Right cardiac atrium (tissue), 5 donors: ENCODE measurements at regions not wholly inside any gene's neighbourhood (a gene's known extent, or its start where the extent isn't known, plus 50 kb on each side); places are given as distances from the start of the nearest gene placed in this dataset.
A peak's percentile ranks its signal among the peaks of the same experiment; 100 is the strongest.

Experiments used
- ATAC-seq, 2 donors: fragments of 200-7000 bp; cut with Tn5 transposase; one replicate each; pipeline versions ENCODE4 v1.8.0 to v1.9.1; 2020; ENCODE audit warnings: moderate library complexity in 2 of 2, mild to moderate bottlenecking in 1 of 2
- DNase-seq, 3 donors: peaks; one replicate each; pipeline ENCODE4 v3.0.0-alpha.2; 2020
- H3K27ac ChIP-seq: one replicate; pipeline ENCODE4 v1.5.1; 2013; ENCODE audit warnings: mild to moderate bottlenecking, low read length, control low read depth, moderate library complexity
- H3K27me3 ChIP-seq: one replicate; pipeline ENCODE4 v1.6.1; 2013; ENCODE audit not compliant: control insufficient read depth, insufficient read depth
- H3K4me1 ChIP-seq: one replicate; pipeline ENCODE4 v1.6.1; 2013; ENCODE audit warnings: low read length; ENCODE audit not compliant: control insufficient read depth, insufficient read depth
- H3K4me3 ChIP-seq: one replicate; pipeline ENCODE4 v1.5.1; 2013; ENCODE audit warnings: low read length, control low read depth
- H3K9me3 ChIP-seq: one replicate; pipeline ENCODE4 v1.6.1; 2013; ENCODE audit warnings: low read length; ENCODE audit not compliant: control insufficient read depth
- WGBS: extraction: QIAGEN DNeasy Blood & Tissue Kit; methylation state at CpG from one replicate; pipeline ENCODE4 v1.1.7; 2013; 5-methylcytosine and 5-hydroxymethylcytosine counted together
- intact Hi-C, 4 donors: fragments of 100-400 bp; cut with DNase I; formaldehyde crosslinking; loops; one replicate each; pipeline versions ENCODE4 v1.11.0 to v1.14.0; 2022 to 2023
- donor health status: healthy with polysubstance abuse.
- donor health status: DM: no; HTN: yes; CAD: no.
- donor health status: DM: no; HTN: no; CAD: no.
- donor health status: DM: no; HTN: yes; CAD: no; lungs with severe emphysema.
- donor health status: DM: yes; HTN: yes; CAD: no.

DNA sequence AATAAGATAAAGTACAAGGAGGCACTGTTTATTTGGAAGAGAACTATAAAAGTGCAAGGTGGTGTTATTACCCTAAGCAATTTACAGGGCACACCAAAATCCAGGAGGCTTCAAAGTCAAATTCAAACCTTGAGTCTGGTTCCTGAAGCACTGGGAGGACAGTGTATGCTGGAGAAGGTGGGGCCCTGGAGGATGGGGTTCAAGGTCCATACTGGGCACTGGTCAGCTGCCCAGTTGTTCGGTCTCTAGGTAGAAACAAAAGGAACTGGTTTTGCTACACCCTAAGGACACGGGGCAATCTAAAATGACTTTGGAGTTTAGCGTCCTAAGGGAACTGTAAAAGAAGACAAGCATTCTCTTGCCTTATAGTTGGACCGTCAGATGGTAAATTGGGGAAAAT lies 78.4 kb upstream of the ELMO1 start:
- 95% methylated on average over 4 of the region's 4 CpGs for WGBS

GRCh38 chr7:37531225-37531624 lies 82.6 kb upstream of the ELMO1 start:
- Histone ChIP-seq H3K9me3 (no peaks in the 10 kb centered on the region), H3K27ac (no peak overlapping the region), H3K4me1 (no peaks in the 10 kb centered on the region), H3K4me3 (no peak overlapping the region), H3K27me3 (no peaks in the 10 kb centered on the region)
- ATAC-seq (no peak), DNase-seq (no peak)
- intact Hi-C loops, result no loop called here
- 52% methylated on average over 6 of the region's 6 CpGs for WGBS

More for the DNA sequence above, 78.4 kb upstream of the ELMO1 start:
- Histone ChIP-seq H3K9me3 (no peaks in the 10 kb centered on the region), H3K4me1 (no peaks in the 10 kb centered on the region), H3K27me3 (no peaks in the 10 kb centered on the region), H3K27ac (no peak overlapping the region), H3K4me3 (no peak overlapping the region)
- intact Hi-C loops, result no loop called here
- DNase-seq, result no peak
- no peak for ATAC-seq

DNA sequence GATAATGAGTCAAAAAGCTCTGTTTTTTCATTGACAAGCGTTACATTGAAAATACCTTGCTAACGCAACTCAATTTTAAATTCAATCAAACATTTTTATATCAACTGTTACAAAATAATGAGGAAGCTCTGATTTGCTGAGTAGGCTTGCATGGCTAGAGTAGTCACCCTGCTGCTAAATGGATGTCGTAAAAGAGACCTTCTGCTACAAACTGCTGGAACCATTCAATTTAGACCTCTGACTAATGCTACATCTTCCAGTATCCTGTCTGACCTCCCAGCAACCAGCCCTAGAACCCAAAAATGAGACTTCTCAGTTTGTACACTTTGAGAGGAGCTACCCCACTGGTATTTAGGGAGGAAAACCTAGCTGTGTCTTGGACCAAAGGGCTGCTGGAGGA lies 84.0 kb upstream of the ELMO1 start:
- Histone ChIP-seq H3K27me3 (no peaks in the 10 kb centered on the region), H3K4me3 (no peak overlapping the region), H3K4me1 (peaks cover 2% of the 10 kb centered on the region), H3K9me3 (no peaks in the 10 kb centered on the region), H3K27ac (no peak overlapping the region)
- DNase-seq (no peak), ATAC-seq (no peak)
- 97% methylated on average over 3 of the region's 3 CpGs for WGBS
- intact Hi-C loops, result no loop called here

DNA sequence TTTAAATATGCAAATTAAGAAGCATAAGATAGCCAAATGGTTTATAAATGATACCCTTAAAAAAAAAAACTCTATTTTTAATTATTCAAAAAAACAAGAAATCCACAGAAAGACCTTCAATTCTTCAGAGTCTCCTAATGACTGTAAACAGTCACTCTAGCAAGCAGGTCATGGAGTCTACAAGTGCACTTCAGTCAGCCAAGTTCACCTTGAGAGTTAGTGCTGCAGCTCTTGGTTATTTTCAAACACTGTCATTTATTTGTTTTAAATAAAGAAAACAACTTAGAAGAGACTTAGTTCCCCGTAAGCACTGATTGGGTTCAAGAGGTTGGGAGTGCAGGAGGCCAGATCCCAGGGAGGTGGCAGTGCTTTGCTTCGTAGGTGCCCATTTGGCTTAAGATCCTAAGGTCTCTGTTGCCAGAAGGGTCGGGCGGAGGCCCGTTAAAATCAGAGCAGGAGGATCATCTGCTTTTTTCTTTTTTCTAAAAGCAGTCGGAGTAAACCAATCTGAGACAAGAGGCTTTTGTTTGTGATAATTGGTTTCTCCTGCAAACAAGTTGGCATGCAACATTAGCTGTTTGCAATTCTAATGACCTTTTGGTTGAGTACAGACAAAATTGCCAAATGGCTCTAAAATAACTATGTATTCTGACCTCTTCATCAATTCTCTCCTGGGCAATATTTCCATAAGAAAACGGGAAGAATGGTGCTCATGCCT lies 86.4 kb upstream of the ELMO1 start:
- WGBS, result 75% methylated on average over 7 of the region's 7 CpGs
- H3K27ac ChIP-seq, result no peak overlapping the region
- H3K9me3 ChIP-seq, result no peaks in the 10 kb centered on the region
- intact Hi-C loops, result no loop called here
- DNase-seq (no peak), ATAC-seq (no peak)
- no peak overlapping the region for H3K4me3 ChIP-seq
- H3K27me3 ChIP-seq, result no peaks in the 10 kb centered on the region
- H3K4me1 ChIP-seq, result peaks cover 2% of the 10 kb centered on the region

DNA sequence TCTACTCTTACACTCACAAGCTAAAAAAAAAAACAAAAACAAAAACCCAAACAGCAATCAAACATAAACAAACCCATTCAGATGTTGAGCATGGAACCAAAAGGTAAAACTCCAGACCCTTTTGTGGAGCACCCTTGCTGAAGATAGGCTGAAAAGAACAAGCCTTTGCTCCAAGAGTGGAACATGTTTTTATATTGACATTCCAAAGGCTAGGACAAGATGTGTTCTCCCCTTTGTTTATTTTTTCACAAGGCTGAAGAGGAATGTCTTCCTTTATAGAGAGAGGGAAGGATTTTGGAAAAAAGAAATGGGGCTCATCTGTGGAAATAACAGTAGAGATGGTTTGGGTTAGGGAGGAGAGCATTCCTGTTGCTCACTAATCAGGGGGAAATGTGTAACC lies 87.2 kb upstream of the ELMO1 start:
- H3K27me3 ChIP-seq, result no peaks in the 10 kb centered on the region
- intact Hi-C loops, result no loop called here
- H3K27ac ChIP-seq, result no peak overlapping the region
- no peak overlapping the region for H3K4me3 ChIP-seq
- DNase-seq (no peak), ATAC-seq (no peak)
- no peaks in the 10 kb centered on the region for H3K9me3 ChIP-seq
- peaks cover 2% of the 10 kb centered on the region for H3K4me1 ChIP-seq

- DNase-seq (no peak), ATAC-seq (peak in 1 of 2 donors; percentile 24)
- 43% methylated on average over 4 of the region's 4 CpGs for WGBS
- Histone ChIP-seq H3K4me1 (peaks cover 2% of the 10 kb centered on the region), H3K4me3 (no peak overlapping the region), H3K9me3 (no peaks in the 10 kb centered on the region), H3K27ac (no peak overlapping the region), H3K27me3 (no peaks in the 10 kb centered on the region)
- intact Hi-C loops, result no loop called here
Observed at GRCh38 chr7:37536706-37537105, 88.0 kb upstream of the ELMO1 start.

GRCh38 chr7:37537439-37537838 lies 88.8 kb upstream of the ELMO1 start:
- 92% methylated on average over 5 of the region's 5 CpGs for WGBS
- H3K4me3 ChIP-seq, result no peak overlapping the region
- H3K27ac ChIP-seq, result no peak overlapping the region
- DNase-seq (no peak), ATAC-seq (no peak)
- intact Hi-C loops, result no loop called here
- H3K4me1 ChIP-seq, result peaks cover 2% of the 10 kb centered on the region
- no peaks in the 10 kb centered on the region for H3K27me3 ChIP-seq
- no peaks in the 10 kb centered on the region for H3K9me3 ChIP-seq

GRCh38 chr7:37538945-37539344 lies 90.3 kb upstream of the ELMO1 start:
- WGBS, result 89% methylated on average over 4 of the region's 4 CpGs
- intact Hi-C loops, result no loop called here

GRCh38 chr7:37540917-37541316 lies 92.3 kb upstream of the ELMO1 start:
- peak; percentile 20 to 45 for ATAC-seq
- DNase-seq, result peak in 1 of 3 donors; percentile 17

More at GRCh38 chr7:37538945-37539344, 90.3 kb upstream of the ELMO1 start:
- Histone ChIP-seq H3K4me3 (no peak overlapping the region), H3K27me3 (no peaks in the 10 kb centered on the region), H3K27ac (no peak overlapping the region), H3K4me1 (peaks cover 2% of the 10 kb centered on the region), H3K9me3 (no peaks in the 10 kb centered on the region)
- ATAC-seq (no peak), DNase-seq (no peak)

GRCh38 chr7:37541810-37542443 lies 93.3 kb upstream of the ELMO1 start:
- ATAC-seq (no peak), DNase-seq (no peak)
- Histone ChIP-seq H3K27me3 (no peaks in the 10 kb centered on the region), H3K4me3 (no peak overlapping the region), H3K27ac (no peak overlapping the region), H3K9me3 (no peaks in the 10 kb centered on the region), H3K4me1 (no peaks in the 10 kb centered on the region)
- intact Hi-C loops, result no loop called here
- 89% methylated on average over 3 of the region's 3 CpGs for WGBS

More at GRCh38 chr7:37540917-37541316, 92.3 kb upstream of the ELMO1 start:
- Histone ChIP-seq H3K27me3 (no peaks in the 10 kb centered on the region), H3K4me1 (peaks cover 2% of the 10 kb centered on the region), H3K9me3 (no peaks in the 10 kb centered on the region), H3K27ac (no peak overlapping the region), H3K4me3 (no peak overlapping the region)
- WGBS, result 84% methylated on average over 9 of the region's 9 CpGs
- intact Hi-C loops, result no loop called here

GRCh38 chr7:37545619-37546534 lies 97.2 kb upstream of the ELMO1 start:
- no peak overlapping the region for H3K4me3 ChIP-seq
- DNase-seq, result no peak
- H3K4me1 ChIP-seq, result no peaks in the 10 kb centered on the region
- no peak for ATAC-seq
- intact Hi-C loops, result no loop called here
- H3K27me3 ChIP-seq, result no peaks in the 10 kb centered on the region
- H3K27ac ChIP-seq, result no peak overlapping the region
- no peaks in the 10 kb centered on the region for H3K9me3 ChIP-seq
- 75% methylated on average over 7 of the region's 7 CpGs for WGBS
